H9 (cell line): ENCODE measurements at regions not wholly inside any gene's neighbourhood (a gene's known extent, or its start where the extent isn't known, plus 50 kb on each side); places are given as distances from the start of the nearest gene placed in this dataset.

Experiments used
- DNase-seq: peaks from one replicate; pipeline ENCODE4 v3.0.0-alpha.2; 2017
- H2AFZ ChIP-seq: one replicate; pipeline ENCODE4 v1.6.1; 2013; ENCODE audit warnings: mild to moderate bottlenecking, low read length, control low read depth, moderate library complexity
- H2AK5ac ChIP-seq: 2 replicates; pipeline ENCODE4 v1.6.1; 2013; ENCODE audit warnings: low read length, control low read depth, mixed read lengths; ENCODE audit not compliant: insufficient read length
- H2BK120ac ChIP-seq: one replicate; pipeline ENCODE4 v1.6.1; 2013; ENCODE audit warnings: low read depth, mild to moderate bottlenecking, low read length, control low read depth, inconsistent platforms; ENCODE audit not compliant: poor library complexity, severe bottlenecking
- H2BK12ac ChIP-seq: 2 replicates; pipeline ENCODE4 v1.6.1; 2013; ENCODE audit warnings: low read length, control low read depth, mixed read lengths, low read depth; ENCODE audit not compliant: insufficient read length
- H2BK15ac ChIP-seq: 2 replicates; pipeline ENCODE4 v1.6.1; 2013; ENCODE audit warnings: low read depth, low read length, control low read depth
- H2BK20ac ChIP-seq: one replicate; pipeline ENCODE4 v1.6.1; 2013; ENCODE audit warnings: low read depth, mild to moderate bottlenecking, low read length, control low read depth, inconsistent platforms; ENCODE audit not compliant: poor library complexity, severe bottlenecking
- H2BK5ac ChIP-seq: 2 replicates; pipeline ENCODE4 v1.6.1; 2013; ENCODE audit warnings: low read length, control low read depth, mixed read lengths; ENCODE audit not compliant: insufficient read length
- H3K14ac ChIP-seq: 2 replicates; pipeline ENCODE4 v1.6.1; 2013; ENCODE audit warnings: low read length, control low read depth; ENCODE audit not compliant: insufficient read depth
- H3K18ac ChIP-seq: 2 replicates; pipeline ENCODE4 v1.6.1; 2013; ENCODE audit warnings: low read depth, mild to moderate bottlenecking, mixed read lengths, low read length, control low read depth; ENCODE audit not compliant: insufficient read length
- H3K23ac ChIP-seq: 2 replicates; pipeline ENCODE4 v1.6.1; 2013; ENCODE audit warnings: low read length, control low read depth, mixed read lengths, low read depth; ENCODE audit not compliant: insufficient read length
- H3K23me2 ChIP-seq: 2 replicates; pipeline ENCODE4 v1.6.1; 2013; ENCODE audit warnings: low read depth, mild to moderate bottlenecking, mixed read lengths, low read length, control low read depth; ENCODE audit not compliant: insufficient read length, poor library complexity, severe bottlenecking
- H3K27ac ChIP-seq: 2 replicates; pipeline ENCODE4 v1.5.1; 2013; ENCODE audit warnings: low read length, control low read depth, mixed read lengths, low read depth; ENCODE audit not compliant: insufficient read length
- H3K27me3 ChIP-seq: 2 replicates; pipeline ENCODE4 v1.6.1; 2013; ENCODE audit warnings: low read length, control low read depth, inconsistent platforms; ENCODE audit not compliant: insufficient read depth
- H3K4ac ChIP-seq: 2 replicates; pipeline ENCODE4 v1.6.1; 2013; ENCODE audit warnings: low read depth, mild to moderate bottlenecking, control low read depth, inconsistent platforms, low read length, moderate library complexity
- H3K4me1 ChIP-seq: 2 replicates; pipeline ENCODE4 v1.6.1; 2013; ENCODE audit warnings: low read length, control low read depth, inconsistent platforms; ENCODE audit not compliant: insufficient read depth
- H3K4me2 ChIP-seq: 2 replicates; pipeline ENCODE4 v1.6.1; 2013; ENCODE audit warnings: low read length, control low read depth, mixed read lengths; ENCODE audit not compliant: insufficient read length, insufficient read depth
- H3K56ac ChIP-seq: 2 replicates; pipeline ENCODE4 v1.6.1; 2013; ENCODE audit warnings: low read depth, mild to moderate bottlenecking, mixed read lengths, low read length, control low read depth; ENCODE audit not compliant: insufficient read length
- H3K79me1 ChIP-seq: 2 replicates; pipeline ENCODE4 v1.6.1; 2013; ENCODE audit warnings: low read depth, mild to moderate bottlenecking, moderate library complexity, low read length, control low read depth, inconsistent platforms; ENCODE audit not compliant: insufficient read depth, poor library complexity, severe bottlenecking
- H3K79me2 ChIP-seq: 2 replicates; pipeline ENCODE4 v1.6.1; 2013; ENCODE audit warnings: low read length, control low read depth, inconsistent platforms; ENCODE audit not compliant: insufficient read depth
- H3K9ac ChIP-seq: 2 replicates; pipeline ENCODE4 v1.6.1; 2013; ENCODE audit warnings: low read length, control low read depth, mixed read lengths; ENCODE audit not compliant: insufficient read length; ENCODE audit errors: extremely low read depth
- H3K9me3 ChIP-seq: one replicate; pipeline ENCODE4 v1.6.1; 2013; ENCODE audit warnings: low read depth, low read length, inconsistent platforms; ENCODE audit not compliant: control insufficient read depth
- H3T11ph ChIP-seq: one replicate; pipeline ENCODE4 v1.6.1; 2013; ENCODE audit warnings: mild to moderate bottlenecking, low read length, control low read depth, inconsistent platforms
- H4K20me1 ChIP-seq: one replicate; pipeline ENCODE4 v1.6.1; 2013; ENCODE audit not compliant: control insufficient read depth, insufficient read length, insufficient read depth
- H4K5ac ChIP-seq: 2 replicates; pipeline ENCODE4 v1.6.1; 2013; ENCODE audit warnings: low read depth, mild to moderate bottlenecking, mixed read lengths, low read length, control low read depth; ENCODE audit not compliant: insufficient read length
- H4K8ac ChIP-seq: replicated peaks from 2 replicates; pipeline ENCODE4 v1.6.1; 2013; ENCODE audit warnings: low read length, control low read depth, mixed read lengths, low read depth; ENCODE audit not compliant: insufficient read length
- H4K91ac ChIP-seq: 2 replicates; pipeline ENCODE4 v1.6.1; 2013; ENCODE audit warnings: low read depth, mild to moderate bottlenecking, moderate library complexity, mixed read lengths, low read length, control low read depth; ENCODE audit not compliant: insufficient read length
- H3K27ac Mint-ChIP-seq, 3 experiments: 2 replicates in 2 of 3; 3 replicates in 1 of 3; pipeline ENCODE4 v1.8.0; 2020 to 2021; ENCODE audit warnings: mixed read lengths in 3 of 3, mild to moderate bottlenecking in 1 of 3, moderate library complexity in 1 of 3
- H3K27me3 Mint-ChIP-seq: 2 replicates; pipeline ENCODE4 v1.8.0; 2021; ENCODE audit warnings: low read depth, mild to moderate bottlenecking, moderate library complexity, mixed read lengths
- H3K36me3 Mint-ChIP-seq, 3 experiments: 2 replicates in 2 of 3; 3 replicates in 1 of 3; pipeline ENCODE4 v1.8.0; 2020 to 2021; ENCODE audit warnings: low read depth in 3 of 3, mixed read lengths in 3 of 3; ENCODE audit not compliant: insufficient read depth in 1 of 3
- H3K4me1 Mint-ChIP-seq, 2 experiments: 2 replicates each; pipeline ENCODE4 v1.8.0; 2020; ENCODE audit warnings: mixed read lengths in 2 of 2
- H3K4me3 Mint-ChIP-seq, 2 experiments: 2 replicates in 1 of 2; 3 replicates in 1 of 2; pipeline ENCODE4 v1.8.0; 2020 to 2021; ENCODE audit warnings: mild to moderate bottlenecking in 2 of 2, mixed read lengths in 2 of 2, moderate library complexity in 1 of 2
- H3K9me3 Mint-ChIP-seq, 2 experiments: 2 replicates in 1 of 2; 3 replicates in 1 of 2; pipeline ENCODE4 v1.8.0; 2020; ENCODE audit warnings: mild to moderate bottlenecking in 2 of 2, mixed read lengths in 2 of 2, moderate library complexity in 1 of 2
- CTCF ChIP-seq: fragments of 200-600 bp; sonication (generic); conservative IDR thresholded peaks from 3 replicates; pipeline ENCODE4 v1.8.0; 2021; ENCODE audit warnings: antibody characterized with exemption, mild to moderate bottlenecking
- WGBS: extraction: QIAGEN DNeasy Blood & Tissue Kit; methylation state at CpG from one replicate; pipeline ENCODE4 v1.1.7; 2013; ENCODE audit warnings: missing lambda C conversion rate, low lambda C conversion rate, mixed read lengths; ENCODE audit not compliant: insufficient read length; ENCODE audit errors: extremely low coverage; 5-methylcytosine and 5-hydroxymethylcytosine counted together

- WGBS, result no CpG with 5 or more reads among the region's 2 CpGs
- Histone ChIP-seq H3K27me3 (no peaks in the 10 kb centered on the region), H3K79me1 (no peaks in the 10 kb centered on the region), H3K56ac (no peak overlapping the region), H4K8ac (no peak overlapping the region), H3T11ph (no peak overlapping the region), H2BK120ac (no peak overlapping the region), H3K27ac (no peak overlapping the region), H2BK20ac (no peak overlapping the region), H3K18ac (no peak overlapping the region), H3K4me2 (no peak overlapping the region), H2BK15ac (no peak overlapping the region), H3K9me3 (no peaks in the 10 kb centered on the region), H2AFZ (no peak overlapping the region), H3K4me1 (no peaks in the 10 kb centered on the region), H3K14ac (no peak overlapping the region), H4K91ac (no peak overlapping the region), H3K79me2 (no peaks in the 10 kb centered on the region), H2AK5ac (no peak overlapping the region), H3K9ac (no peak overlapping the region), H4K20me1 (no peaks in the 10 kb centered on the region), H4K5ac (no peak overlapping the region), H2BK12ac (no peak overlapping the region), H3K4ac (no peak overlapping the region), H3K23ac (no peak overlapping the region), H2BK5ac (no peak overlapping the region), H3K23me2 (no peaks in the 10 kb centered on the region)
- Mint-ChIP-seq H3K4me1 (peaks cover 11 to 14% of the 10 kb centered on the region in 2 experiments), H3K36me3 (no peaks in the 10 kb centered on the region), H3K9me3 (no peaks in the 10 kb centered on the region; a peak in 1 of 5 replicates), H3K4me3 (no peak overlapping the region), H3K27me3 (0 out of 2 replicates have a peak, but pooled peaks cover 1% of the 10 kb centered on the region), H3K27ac (no peak overlapping the region)
- no peak for TF ChIP-seq CTCF
- no peak for DNase-seq
Measured at GRCh38 chr20:47931002-47931401, 145.7 kb upstream of the SULF2 start.
